ENCODE measurements at regions not wholly inside any gene's neighbourhood (a gene's known extent, or its start where the extent isn't known, plus 50 kb on each side); places are given as distances from the start of the nearest gene placed in this dataset.

- Histone ChIP-seq H3K36me3 (no peaks in the 10 kb centered on the region), H3K9me3 (no peaks in the 10 kb centered on the region), H3K27ac (no peak overlapping the region), H3K4me3 (no peak overlapping the region), H3K4me1 (no peaks in the 10 kb centered on the region), H3K27me3 (no peaks in the 10 kb centered on the region)
- ATAC-seq (ENCODE audit: low FRiP score in 2 of 2): no peak
- TF ChIP-seq EP300 (IDR thresholded peaks at IDR 0.05) (no peak), POLR2A (IDR thresholded peaks at IDR 0.05) (no peak), POLR2AphosphoS5 (IDR thresholded peaks at IDR 0.05) (no peak), CTCF (IDR thresholded peaks at IDR 0.05) (no peak)
- 64 to 100% methylated on average over 1 to 9 of the region's 9 CpGs for WGBS, 2 donors
- DNase-seq: peak in 1 of 2 donors; percentile 17
Observed at GRCh38 chr3:154486949-154487348, 57.0 kb upstream of the GPR149 start.

- no peak for DNase-seq
- no peak overlapping the region for H3K27ac ChIP-seq
- no peaks in the 10 kb centered on the region for H3K27me3 ChIP-seq
- H3K4me3 ChIP-seq: no peak overlapping the region
- H3K9me3 ChIP-seq: no peaks in the 10 kb centered on the region
- no peak for ATAC-seq (ENCODE audit: low FRiP score in 2 of 2)
- TF ChIP-seq EP300 (IDR thresholded peaks at IDR 0.05) (no peak), CTCF (IDR thresholded peaks at IDR 0.05) (no peak), POLR2A (IDR thresholded peaks at IDR 0.05) (no peak), POLR2AphosphoS5 (IDR thresholded peaks at IDR 0.05) (no peak)
- H3K36me3 ChIP-seq: no peaks in the 10 kb centered on the region
- no peaks in the 10 kb centered on the region for H3K4me1 ChIP-seq
- 87 to 90% methylated on average over 3 of the region's 3 CpGs for WGBS, 2 donors
Observed at GRCh38 chr3:154482507-154482906, 52.5 kb upstream of the GPR149 start.

- Histone ChIP-seq H3K9me3 (no peaks in the 10 kb centered on the region), H3K4me1 (no peaks in the 10 kb centered on the region), H3K27ac (no peak overlapping the region), H3K36me3 (no peaks in the 10 kb centered on the region), H3K4me3 (no peak overlapping the region), H3K27me3 (no peaks in the 10 kb centered on the region)
- TF ChIP-seq EP300 (IDR thresholded peaks at IDR 0.05) (no peak), POLR2AphosphoS5 (IDR thresholded peaks at IDR 0.05) (no peak), POLR2A (IDR thresholded peaks at IDR 0.05) (no peak), CTCF (IDR thresholded peaks at IDR 0.05) (no peak)
- ATAC-seq (ENCODE audit: low FRiP score in 2 of 2): no peak
- no peak for DNase-seq
- WGBS, 2 donors: 89 to 95% methylated on average over 4 of the region's 4 CpGs
Observed at GRCh38 chr3:154480033-154480432, 50.0 kb upstream of the GPR149 start.

Small RNA genes lying in the stretch of these regions (small RNA-seq; reads per million reads assigned to genes)
- 0 reads per million in 4 donors for gene DYNLL1P5

Data from upper lobe of left lung (tissue), 6 donors.